ENCODE measurements at regions not wholly inside any gene's neighbourhood (a gene's known extent, or its start where the extent isn't known, plus 50 kb on each side); places are given as distances from the start of the nearest gene placed in this dataset.

GRCh38 chr9:96085491-96086143, 210.1 kb downstream of the ERCC6L2 start:
- DNase-seq = no peak

- DNase-seq = no peak
These were observed 208.8 kb downstream of the ERCC6L2 start for GRCh38 chr9:96084331-96084734.

- no peak for DNase-seq
These were observed 207.2 kb downstream of the ERCC6L2 start for GRCh38 chr9:96082516-96083232.

GRCh38 chr9:96080364-96080763, 204.9 kb downstream of the ERCC6L2 start:
- DNase-seq = no peak

- DNase-seq = no peak
These were observed 204.3 kb downstream of the ERCC6L2 start for GRCh38 chr9:96079779-96080178.

- no peak for DNase-seq
These were observed 203.5 kb downstream of the ERCC6L2 start for GRCh38 chr9:96078897-96079490.

GRCh38 chr9:96075757-96076156, 200.3 kb downstream of the ERCC6L2 start:
- DNase-seq = no peak

GRCh38 chr9:96075111-96075510, 199.6 kb downstream of the ERCC6L2 start:
- no peak for DNase-seq

- DNase-seq = no peak
These were observed 198.3 kb downstream of the ERCC6L2 start for GRCh38 chr9:96073531-96074480.

- DNase-seq = no peak
These were observed 197.4 kb downstream of the ERCC6L2 start for GRCh38 chr9:96072930-96073329.

- DNase-seq = no peak
These were observed 196.3 kb downstream of the ERCC6L2 start for GRCh38 chr9:96071815-96072124.

GRCh38 chr9:96071076-96071814, 195.8 kb downstream of the ERCC6L2 start:
- no peak for DNase-seq

GRCh38 chr9:96069629-96070220, 194.2 kb downstream of the ERCC6L2 start:
- no peak for DNase-seq

GRCh38 chr9:96068511-96068910, 193.0 kb downstream of the ERCC6L2 start:
- no peak for DNase-seq

- no peak for DNase-seq
These were observed 192.1 kb downstream of the ERCC6L2 start for GRCh38 chr9:96067600-96067999.

- no peak for DNase-seq
These were observed 191.5 kb downstream of the ERCC6L2 start for GRCh38 chr9:96067004-96067403.

- DNase-seq = no peak
These were observed 190.2 kb downstream of the ERCC6L2 start for GRCh38 chr9:96065482-96066251.

GRCh38 chr9:96064826-96065481, 189.5 kb downstream of the ERCC6L2 start:
- no peak for DNase-seq

GRCh38 chr9:96062854-96063253, 187.4 kb downstream of the ERCC6L2 start:
- no peak for DNase-seq

- no peak for DNase-seq
These were observed 186.5 kb downstream of the ERCC6L2 start for GRCh38 chr9:96062031-96062430.

Data from T1000 (cell line).